HG03460 (cell line): ENCODE measurements at regions not wholly inside any gene's neighbourhood (a gene's known extent, or its start where the extent isn't known, plus 50 kb on each side); places are given as distances from the start of the nearest gene placed in this dataset.
A peak's percentile ranks its signal among the peaks of the same experiment; 100 is the strongest.
"Not testable (repeated sequence)": the region's sequence is repeated elsewhere in the genome, so short reads cannot be mapped to it uniquely, and the experiment has no call there.

ENCODE experiments used
- ATAC-seq: cut with Tn5 transposase; IDR thresholded peaks from one replicate; pipeline ENCODE4 v1.9.1; 2021; ENCODE audit not compliant: unreplicated experiment

- no peak for ATAC-seq
These were observed 66.5 kb upstream of the P2RY1 start for GRCh38 chr3:152768478-152768877.

DNA sequence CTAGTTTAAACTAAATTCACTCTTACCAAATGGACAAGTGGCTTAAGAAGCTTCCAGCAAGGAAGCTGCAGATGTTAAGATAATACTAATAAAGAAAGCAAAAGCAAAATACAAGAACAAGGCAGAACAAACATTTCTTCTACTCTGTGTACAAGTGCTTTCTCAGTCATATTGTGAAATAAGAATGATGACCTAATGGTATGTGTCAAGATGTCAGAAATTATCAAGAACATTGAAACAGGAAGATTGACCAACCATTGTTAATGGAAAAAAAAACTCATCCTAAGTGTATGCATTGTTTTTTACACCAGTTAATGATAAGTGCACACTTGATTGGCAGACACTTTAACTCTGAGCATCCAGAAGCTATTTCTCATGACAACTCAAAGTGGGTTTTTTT is 65.4 kb upstream of the P2RY1 start:
- ATAC-seq = peak; percentile 82

DNA sequence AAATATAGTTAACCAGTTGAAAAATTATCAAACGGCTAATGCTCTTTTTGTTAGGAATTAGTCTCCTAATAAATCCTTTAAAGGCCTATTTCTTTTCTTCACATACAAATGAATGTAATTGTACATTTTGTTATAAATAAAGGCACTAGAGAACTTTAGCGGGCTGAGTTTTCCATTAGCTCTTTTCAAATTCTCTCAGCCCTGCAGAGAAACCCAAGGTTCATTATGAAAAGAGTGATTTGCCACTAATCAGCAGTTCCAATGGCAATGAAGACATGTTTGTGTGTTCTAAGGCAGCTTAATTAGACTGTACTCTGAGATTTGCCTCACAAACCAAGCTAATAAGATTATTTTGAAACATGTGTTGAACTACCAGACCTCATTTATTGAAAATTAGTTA is 64.6 kb upstream of the P2RY1 start:
- ATAC-seq = no peak

DNA sequence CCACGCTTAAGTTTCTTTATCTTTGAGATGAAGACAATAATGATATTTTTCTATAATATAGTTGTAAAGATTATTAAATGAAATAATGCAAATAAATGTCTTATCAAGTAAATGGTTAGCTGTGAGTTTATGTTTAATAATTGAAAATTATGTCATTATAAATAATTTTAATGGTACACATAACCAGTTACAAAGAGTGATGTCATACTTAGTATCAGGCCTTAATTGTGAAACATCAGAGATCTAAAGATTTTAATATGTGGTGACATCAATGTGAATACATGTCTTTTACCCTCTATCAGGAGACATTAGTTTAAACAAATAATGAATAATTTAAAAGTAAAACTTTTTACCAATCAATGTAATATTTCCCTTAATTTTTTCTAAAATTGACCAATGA is 63.8 kb upstream of the P2RY1 start:
- ATAC-seq = no peak

GRCh38 chr3:152772674-152773225 is 62.2 kb upstream of the P2RY1 start:
- no peak for ATAC-seq

DNA sequence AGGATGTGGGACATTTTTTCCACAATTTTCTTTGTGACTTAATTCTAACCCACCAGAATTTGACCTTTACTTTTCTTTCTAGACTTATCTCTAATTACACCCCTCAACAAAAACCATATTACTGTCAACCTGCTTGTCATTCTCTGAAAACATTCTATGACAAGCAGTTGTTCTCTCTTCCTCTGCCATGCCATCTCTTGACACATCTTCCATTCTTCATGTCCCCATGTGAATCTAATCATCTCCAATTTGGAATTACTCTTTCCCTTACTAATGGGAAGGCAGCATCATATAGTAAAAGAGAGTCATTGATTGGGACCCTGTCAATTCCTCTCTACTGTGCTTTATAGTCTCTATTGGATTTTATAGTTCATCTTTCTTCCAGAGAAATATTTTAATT is 61.3 kb upstream of the P2RY1 start:
- ATAC-seq = no peak

DNA sequence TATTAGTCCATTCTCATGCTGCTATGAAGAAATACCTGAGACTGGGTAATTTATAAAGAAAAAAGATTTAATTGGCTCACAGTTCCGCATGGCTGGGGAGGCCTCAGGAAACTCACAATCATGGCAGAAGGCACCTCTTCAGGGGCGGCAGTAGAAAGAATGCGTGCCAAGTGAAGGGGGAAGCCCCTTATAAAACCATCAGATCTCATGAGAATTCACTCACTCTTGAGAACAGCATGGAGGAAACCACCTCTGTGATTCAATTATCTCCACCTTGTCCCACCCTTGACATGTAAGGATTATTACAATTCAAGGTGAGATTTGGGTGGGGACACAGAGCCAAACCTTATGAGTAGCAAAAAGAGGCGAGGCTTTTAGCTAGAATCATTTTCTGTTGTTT is 60.7 kb upstream of the P2RY1 start:
- not testable (repeated sequence) for ATAC-seq

- ATAC-seq = no peak
These were observed 56.9 kb upstream of the P2RY1 start for GRCh38 chr3:152778022-152778421.

- ATAC-seq = no peak
These were observed 55.3 kb upstream of the P2RY1 start for GRCh38 chr3:152779653-152780052.

DNA sequence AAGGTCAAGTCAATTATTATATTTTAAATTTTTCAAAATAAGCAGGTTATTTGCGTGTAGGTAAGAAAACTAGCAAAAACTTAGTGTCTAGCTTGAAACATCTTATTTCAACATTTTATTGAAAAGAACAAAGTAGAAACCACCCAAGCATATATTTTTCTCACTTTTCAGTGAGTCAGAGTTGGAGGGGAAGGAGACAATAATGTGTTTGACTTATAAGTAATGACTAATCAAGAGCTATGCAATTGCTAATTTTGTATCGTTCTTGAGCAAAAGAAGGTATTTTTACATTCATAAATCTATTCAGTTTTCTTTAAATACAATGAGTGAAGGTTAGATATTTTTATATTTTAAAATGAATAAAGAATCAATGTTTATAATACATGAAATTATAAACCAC is 54.4 kb upstream of the P2RY1 start:
- ATAC-seq = no peak

GRCh38 chr3:152785051-152785450 is 49.9 kb upstream of the P2RY1 start:
- no peak for ATAC-seq
